ENCODE measurements at regions not wholly inside any gene's neighbourhood (a gene's known extent, or its start where the extent isn't known, plus 50 kb on each side); places are given as distances from the start of the nearest gene placed in this dataset.

DNA sequence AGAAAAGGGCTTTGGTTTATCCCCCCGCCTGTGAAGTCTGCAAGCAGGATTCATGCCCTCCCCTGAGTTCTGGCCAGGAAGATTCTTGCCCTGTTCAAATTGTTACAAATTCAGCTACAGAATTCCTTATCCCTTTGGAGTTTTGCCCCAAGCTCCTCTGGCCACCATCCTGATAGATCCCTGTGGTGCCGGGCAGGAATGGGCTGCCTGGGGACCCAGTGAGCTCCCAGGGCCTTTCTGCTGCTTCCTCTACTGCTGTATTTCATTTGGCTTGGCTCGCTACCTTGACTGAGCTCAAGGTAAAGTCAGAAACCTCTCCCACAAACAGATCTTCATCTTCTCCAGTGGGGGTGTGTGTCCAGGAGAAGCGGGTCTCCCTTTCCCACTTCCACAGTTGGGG lies 194.6 kb upstream of the NBEA start:
- Histone ChIP-seq H4K5ac (ENCODE audit: low read depth, low read length) (no peak overlapping the region), H2BK120ac (ENCODE audit: low read depth, low read length) (no peak overlapping the region), H2AFZ (replicated peaks; ENCODE audit: low read length, poor library complexity) (no peak overlapping the region), H3K4ac (ENCODE audit: low read depth, low read length) (no peak overlapping the region), H4K91ac (ENCODE audit: insufficient read depth, low read depth, low read length) (no peak overlapping the region), H3K27me3 (ENCODE audit: control insufficient read depth, insufficient read depth, low read length) (no peaks in the 10 kb centered on the region), H3K56ac (ENCODE audit: extremely low read depth, insufficient read depth, low read length) (no peak overlapping the region), H3K23ac (ENCODE audit: low read depth, low read length) (no peak overlapping the region), H3K36me3 (ENCODE audit: control insufficient read depth, insufficient read depth, low read length) (no peaks in the 10 kb centered on the region), H4K20me1 (ENCODE audit: insufficient read depth, low read length) (no peaks in the 10 kb centered on the region), H2BK5ac (ENCODE audit: low read depth, low read length, poor library complexity, severe bottlenecking) (no peak overlapping the region), H2BK15ac (ENCODE audit: low read depth, low read length) (no peak overlapping the region), H3K79me1 (ENCODE audit: low read depth in 1 of 2, low read length in 2 of 2) (no peaks in the 10 kb centered on the region), H3K14ac (replicated peaks; ENCODE audit: low read depth, low read length) (no peak overlapping the region), H3K18ac (ENCODE audit: low read depth, low read length) (no peak overlapping the region), H3K4me3 (ENCODE audit: insufficient read depth, low read depth, low read length) (no peak overlapping the region), H2BK20ac (ENCODE audit: low read depth, low read length) (no peak overlapping the region), H4K8ac (ENCODE audit: low read depth in 2 of 2, low read length in 2 of 2) (no peak overlapping the region), H3K4me1 (ENCODE audit: control insufficient read depth, insufficient read depth, low read length) (no peaks in the 10 kb centered on the region), H2AK9ac (replicated peaks; ENCODE audit: low read depth, low read length, poor library complexity) (no peak overlapping the region), H3K9me1 (ENCODE audit: insufficient read depth, low read length) (no peaks in the 10 kb centered on the region), H3K9me3 (ENCODE audit: control insufficient read depth, insufficient read depth, low read length) (no peaks in the 10 kb centered on the region), H3K27ac (ENCODE audit: insufficient read depth, low read length) (no peak overlapping the region), H3K9ac (ENCODE audit: low read depth, low read length) (no peak overlapping the region), H2AK5ac (ENCODE audit: low read depth, low read length) (no peak overlapping the region), H3K4me2 (ENCODE audit: low read depth, low read length) (no peak overlapping the region)
- WGBS, 2 experiments (ENCODE audit: extremely low coverage in 2 of 2, insufficient read length in 1 of 2): 83% methylated on average over 1 of the region's 4 CpGs; no CpG with 5 or more reads in 1 of the 2 experiments
- in situ Hi-C loops (cut with MboI; ENCODE audit: low sequenced_read_pairs): no loop called here
- ATAC-seq (ENCODE audit: low read depth): no peak
- TF ChIP-seq CHD1 (IDR thresholded peaks at IDR 0.05; ENCODE audit: low read depth, low read length) (no peak), RFX5 (IDR thresholded peaks at IDR 0.05; ENCODE audit: low read depth, low read length) (no peak), MAZ (IDR thresholded peaks at IDR 0.05; ENCODE audit: borderline replicate concordance, low read depth, low read length) (no peak), POLR2A (IDR thresholded peaks at IDR 0.05; ENCODE audit: low read depth, low read length) (no peak), RAD21 (IDR thresholded peaks at IDR 0.05; ENCODE audit: low read length) (no peak), FOS (IDR thresholded peaks at IDR 0.05; ENCODE audit: low read depth, low read length) (no peak), MXI1 (IDR thresholded peaks at IDR 0.05; ENCODE audit: borderline replicate concordance, low read depth, low read length) (no peak), NFE2L2 (IDR thresholded peaks at IDR 0.05; ENCODE audit: low read depth, low read length) (no peak), SMC3 (IDR thresholded peaks at IDR 0.05; ENCODE audit: low read depth, low read length) (no peak), BHLHE40 (IDR thresholded peaks at IDR 0.05; ENCODE audit: low read depth, low read length) (no peak), CEBPB (IDR thresholded peaks at IDR 0.05; ENCODE audit: low read depth, low read length) (no peak), RCOR1 (IDR thresholded peaks at IDR 0.05; ENCODE audit: insufficient replicate concordance, low read length) (no peak), MAFK (IDR thresholded peaks at IDR 0.05; ENCODE audit: low read depth, low read length) (no peak)
- TF ChIP-seq, protein P1, sequence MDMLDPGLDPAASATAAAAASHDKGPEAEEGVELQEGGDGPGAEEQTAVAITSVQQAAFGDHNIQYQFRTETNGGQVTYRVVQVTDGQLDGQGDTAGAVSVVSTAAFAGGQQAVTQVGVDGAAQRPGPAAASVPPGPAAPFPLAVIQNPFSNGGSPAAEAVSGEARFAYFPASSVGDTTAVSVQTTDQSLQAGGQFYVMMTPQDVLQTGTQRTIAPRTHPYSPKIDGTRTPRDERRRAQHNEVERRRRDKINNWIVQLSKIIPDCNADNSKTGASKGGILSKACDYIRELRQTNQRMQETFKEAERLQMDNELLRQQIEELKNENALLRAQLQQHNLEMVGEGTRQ (IDR thresholded peaks at IDR 0.05; ENCODE audit: low read depth, low read length): no peak
- TF ChIP-seq, protein P2, sequence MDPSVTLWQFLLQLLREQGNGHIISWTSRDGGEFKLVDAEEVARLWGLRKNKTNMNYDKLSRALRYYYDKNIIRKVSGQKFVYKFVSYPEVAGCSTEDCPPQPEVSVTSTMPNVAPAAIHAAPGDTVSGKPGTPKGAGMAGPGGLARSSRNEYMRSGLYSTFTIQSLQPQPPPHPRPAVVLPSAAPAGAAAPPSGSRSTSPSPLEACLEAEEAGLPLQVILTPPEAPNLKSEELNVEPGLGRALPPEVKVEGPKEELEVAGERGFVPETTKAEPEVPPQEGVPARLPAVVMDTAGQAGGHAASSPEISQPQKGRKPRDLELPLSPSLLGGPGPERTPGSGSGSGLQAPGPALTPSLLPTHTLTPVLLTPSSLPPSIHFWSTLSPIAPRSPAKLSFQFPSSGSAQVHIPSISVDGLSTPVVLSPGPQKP (IDR thresholded peaks at IDR 0.05; ENCODE audit: borderline replicate concordance, low read depth, low read length): no peak
- TF ChIP-seq, protein P3, sequence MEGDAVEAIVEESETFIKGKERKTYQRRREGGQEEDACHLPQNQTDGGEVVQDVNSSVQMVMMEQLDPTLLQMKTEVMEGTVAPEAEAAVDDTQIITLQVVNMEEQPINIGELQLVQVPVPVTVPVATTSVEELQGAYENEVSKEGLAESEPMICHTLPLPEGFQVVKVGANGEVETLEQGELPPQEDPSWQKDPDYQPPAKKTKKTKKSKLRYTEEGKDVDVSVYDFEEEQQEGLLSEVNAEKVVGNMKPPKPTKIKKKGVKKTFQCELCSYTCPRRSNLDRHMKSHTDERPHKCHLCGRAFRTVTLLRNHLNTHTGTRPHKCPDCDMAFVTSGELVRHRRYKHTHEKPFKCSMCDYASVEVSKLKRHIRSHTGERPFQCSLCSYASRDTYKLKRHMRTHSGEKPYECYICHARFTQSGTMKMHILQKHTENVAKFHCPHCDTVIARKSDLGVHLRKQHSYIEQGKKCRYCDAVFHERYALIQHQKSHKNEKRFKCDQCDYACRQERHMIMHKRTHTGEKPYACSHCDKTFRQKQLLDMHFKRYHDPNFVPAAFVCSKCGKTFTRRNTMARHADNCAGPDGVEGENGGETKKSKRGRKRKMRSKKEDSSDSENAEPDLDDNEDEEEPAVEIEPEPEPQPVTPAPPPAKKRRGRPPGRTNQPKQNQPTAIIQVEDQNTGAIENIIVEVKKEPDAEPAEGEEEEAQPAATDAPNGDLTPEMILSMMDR (conservative IDR thresholded peaks at IDR 0.05; ENCODE audit: low read depth, low read length): no peak
- BruUV-seq (replicated peaks): no TSS peak
- intact Hi-C loops (cut with micrococcal nuclease): no loop called here
- no peak for DNase-seq
- CTCF ChIA-PET: interaction anchor here (0.6 kb wide), 1 partner anchor 658 kb away, joined by 3 read pairs; no protein-coding TSS in a partner anchor
- POLR2A ChIA-PET (ENCODE audit: unreplicated experiment): no interaction called here
- dilution Hi-C loops (cut with HindIII; ENCODE audit: low sequenced_read_pairs, unreplicated experiment): no loop called here

Measured in IMR-90 (cell line).